GM13976 (cell line): ENCODE measurements at regions not wholly inside any gene's neighbourhood (a gene's known extent, or its start where the extent isn't known, plus 50 kb on each side); places are given as distances from the start of the nearest gene placed in this dataset.

Experiments used
- DNase-seq: peaks from one replicate; pipeline ENCODE4 v3.0.0; 2012; ENCODE audit warnings: low spot score
- CTCF ChIP-seq: IDR thresholded peaks from 2 replicates; pipeline ENCODE4 v1.5.1; 2012; ENCODE audit warnings: borderline replicate concordance, mild to moderate bottlenecking; ENCODE audit not compliant: insufficient read depth; ENCODE audit errors: extremely low read depth, missing control alignments, control extremely low read depth
- in situ Hi-C: fragments of 300-500 bp; cut with MboI; formaldehyde crosslinking; loops from one replicate; pipeline ENCODE4 v1.12.0; 2022; ENCODE audit warnings: low sequenced_read_pairs, mixed read lengths, inconsistent platforms; ENCODE audit not compliant: unreplicated experiment

- DNase-seq = no peak
- no peak for TF ChIP-seq CTCF
- in situ Hi-C loops = no loop called here
Observed at GRCh38 chrX:774536-774935, 143.9 kb downstream of the SHOX start.

GRCh38 chrX:773292-774025 is 142.9 kb downstream of the SHOX start:
- DNase-seq = no peak
- no peak for TF ChIP-seq CTCF
- in situ Hi-C loops = no loop called here

- no peak for DNase-seq
- in situ Hi-C loops = no loop called here
- TF ChIP-seq CTCF = no peak
Observed at GRCh38 chrX:771536-771935, 140.9 kb downstream of the SHOX start.

GRCh38 chrX:769796-770195 is 139.2 kb downstream of the SHOX start:
- no peak for TF ChIP-seq CTCF
- DNase-seq = no peak
- in situ Hi-C loops = no loop called here

GRCh38 chrX:768596-768995 is 138.0 kb downstream of the SHOX start:
- DNase-seq = no peak
- in situ Hi-C loops = no loop called here
- no peak for TF ChIP-seq CTCF

GRCh38 chrX:758917-759316 is 128.3 kb downstream of the SHOX start:
- DNase-seq = no peak
- TF ChIP-seq CTCF = no peak
- in situ Hi-C loops = no loop called here
